Hepatocyte (in vitro differentiated cells): ENCODE measurements at regions not wholly inside any gene's neighbourhood (a gene's known extent, or its start where the extent isn't known, plus 50 kb on each side); places are given as distances from the start of the nearest gene placed in this dataset.

Source experiments
- DNase-seq: peaks from one replicate; pipeline ENCODE4 v3.0.0-alpha.2; 2016; ENCODE audit warnings: low spot score
- H2AFZ ChIP-seq: fragments of 200-600 bp; sonication (generic); 2 replicates; pipeline ENCODE4 v1.6.0; 2016; ENCODE audit warnings: antibody characterized with exemption, mild to moderate bottlenecking
- H3K27ac ChIP-seq: fragments of 200-600 bp; sonication (generic); 2 replicates; pipeline ENCODE4 v1.5.1; 2016; ENCODE audit warnings: mild to moderate bottlenecking
- H3K27me3 ChIP-seq: fragments of 200-600 bp; sonication (generic); 2 replicates; pipeline ENCODE4 v1.6.1; 2016
- H3K36me3 ChIP-seq: fragments of 200-600 bp; sonication (generic); replicated peaks from 2 replicates; pipeline ENCODE4 v1.5.1; 2016; ENCODE audit warnings: low read depth; ENCODE audit not compliant: insufficient read depth
- H3K4me1 ChIP-seq: fragments of 200-600 bp; sonication (generic); 2 replicates; pipeline ENCODE4 v1.5.1; 2016; ENCODE audit warnings: mild to moderate bottlenecking, moderate library complexity; ENCODE audit not compliant: insufficient read depth
- H3K4me2 ChIP-seq: fragments of 200-600 bp; sonication (generic); 2 replicates; pipeline ENCODE4 v1.6.0; 2016
- H3K4me3 ChIP-seq: fragments of 200-600 bp; sonication (generic); 2 replicates; pipeline ENCODE4 v1.5.1; 2016; ENCODE audit warnings: mild to moderate bottlenecking
- H3K79me2 ChIP-seq: fragments of 200-600 bp; sonication (generic); 2 replicates; pipeline ENCODE4 v1.6.0; 2017; ENCODE audit warnings: mild to moderate bottlenecking
- H3K9me2 ChIP-seq: fragments of 200-600 bp; sonication (generic); replicated peaks from 2 replicates; pipeline ENCODE4 v1.6.0; 2017; ENCODE audit warnings: mild to moderate bottlenecking; ENCODE audit not compliant: insufficient read depth
- H3K9me3 ChIP-seq: fragments of 200-600 bp; sonication (generic); 2 replicates; pipeline ENCODE4 v1.5.1; 2016; ENCODE audit warnings: low read depth, mild to moderate bottlenecking
- H4K20me1 ChIP-seq: fragments of 200-600 bp; sonication (generic); 2 replicates; pipeline ENCODE4 v1.6.0; 2016; ENCODE audit warnings: mild to moderate bottlenecking; ENCODE audit not compliant: insufficient read depth, poor library complexity, severe bottlenecking
- EZH2 ChIP-seq: fragments of 200-600 bp; sonication (generic); IDR thresholded peaks from 2 replicates; pipeline ENCODE4 v1.6.1; 2016; ENCODE audit warnings: antibody characterized with exemption, mild to moderate bottlenecking, borderline replicate concordance
- EZH2phosphoT487 ChIP-seq: fragments of 200-600 bp; sonication (generic); IDR thresholded peaks from one replicate; pipeline ENCODE4 v1.6.1; 2018; ENCODE audit warnings: antibody characterized with exemption, mild to moderate bottlenecking, low read depth, moderate library complexity; ENCODE audit not compliant: unreplicated experiment, severe bottlenecking
- WGBS: methylation state at CpG from one replicate; pipeline ENCODE4 v1.1.6; 2016; ENCODE audit warnings: low lambda C conversion rate; ENCODE audit errors: missing lambda C conversion rate; 5-methylcytosine and 5-hydroxymethylcytosine counted together
- TF ChIP-seq, protein P1 (sequence below): fragments of 200-600 bp; sonication (generic); IDR thresholded peaks from 2 replicates; pipeline ENCODE4 v1.5.1; 2016; ENCODE audit warnings: antibody characterized with exemption, mild to moderate bottlenecking; ENCODE audit not compliant: poor library complexity

DNA sequence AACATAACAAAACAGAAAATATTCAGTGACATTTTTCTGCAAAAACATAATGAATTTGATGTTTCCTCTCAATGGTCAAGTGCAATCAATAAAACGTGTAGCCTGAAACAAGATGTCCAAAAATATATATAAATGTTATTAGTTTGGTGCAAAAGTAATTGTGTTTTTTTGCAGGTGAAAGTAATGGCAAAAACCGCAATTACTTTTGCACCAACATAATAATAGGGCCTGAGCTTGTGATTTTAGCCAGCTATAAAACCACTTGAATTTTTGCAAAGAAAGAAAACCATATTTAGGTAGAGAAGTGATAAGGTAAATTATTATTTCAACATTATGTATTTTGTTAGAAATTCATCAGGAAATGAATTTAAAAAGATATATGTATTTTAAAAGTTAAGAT, 475.3 kb upstream of the AMOT start:
- no peaks in the 10 kb centered on the region for H3K79me2 ChIP-seq
- no peak overlapping the region for H2AFZ ChIP-seq
- H3K9me3 ChIP-seq: no peaks in the 10 kb centered on the region
- no peaks in the 10 kb centered on the region for H4K20me1 ChIP-seq
- no peaks in the 10 kb centered on the region for H3K27me3 ChIP-seq
- H3K4me1 ChIP-seq: no peaks in the 10 kb centered on the region
- no peak overlapping the region for H3K4me2 ChIP-seq
- no peak overlapping the region for H3K4me3 ChIP-seq
- H3K27ac ChIP-seq: no peak overlapping the region
- H3K36me3 ChIP-seq: no peaks in the 10 kb centered on the region
- no peaks in the 10 kb centered on the region for H3K9me2 ChIP-seq
- WGBS: 86% methylated on average over 2 of the region's 2 CpGs
- no peak for DNase-seq
- TF ChIP-seq, protein P1, sequence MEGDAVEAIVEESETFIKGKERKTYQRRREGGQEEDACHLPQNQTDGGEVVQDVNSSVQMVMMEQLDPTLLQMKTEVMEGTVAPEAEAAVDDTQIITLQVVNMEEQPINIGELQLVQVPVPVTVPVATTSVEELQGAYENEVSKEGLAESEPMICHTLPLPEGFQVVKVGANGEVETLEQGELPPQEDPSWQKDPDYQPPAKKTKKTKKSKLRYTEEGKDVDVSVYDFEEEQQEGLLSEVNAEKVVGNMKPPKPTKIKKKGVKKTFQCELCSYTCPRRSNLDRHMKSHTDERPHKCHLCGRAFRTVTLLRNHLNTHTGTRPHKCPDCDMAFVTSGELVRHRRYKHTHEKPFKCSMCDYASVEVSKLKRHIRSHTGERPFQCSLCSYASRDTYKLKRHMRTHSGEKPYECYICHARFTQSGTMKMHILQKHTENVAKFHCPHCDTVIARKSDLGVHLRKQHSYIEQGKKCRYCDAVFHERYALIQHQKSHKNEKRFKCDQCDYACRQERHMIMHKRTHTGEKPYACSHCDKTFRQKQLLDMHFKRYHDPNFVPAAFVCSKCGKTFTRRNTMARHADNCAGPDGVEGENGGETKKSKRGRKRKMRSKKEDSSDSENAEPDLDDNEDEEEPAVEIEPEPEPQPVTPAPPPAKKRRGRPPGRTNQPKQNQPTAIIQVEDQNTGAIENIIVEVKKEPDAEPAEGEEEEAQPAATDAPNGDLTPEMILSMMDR: no peak
- TF ChIP-seq EZH2 (no peak), EZH2phosphoT487 (no peak)

- no peaks in the 10 kb centered on the region for H3K79me2 ChIP-seq
- no peak overlapping the region for H3K4me2 ChIP-seq
- no peaks in the 10 kb centered on the region for H3K9me2 ChIP-seq
- H3K4me1 ChIP-seq: no peaks in the 10 kb centered on the region
- TF ChIP-seq, protein P1: no peak
- TF ChIP-seq EZH2phosphoT487 (no peak), EZH2 (no peak)
- 83% methylated on average over 1 of the region's 1 CpG for WGBS
- H3K27ac ChIP-seq: no peak overlapping the region
- no peaks in the 10 kb centered on the region for H3K9me3 ChIP-seq
- H2AFZ ChIP-seq: no peak overlapping the region
- DNase-seq: no peak
- no peak overlapping the region for H3K4me3 ChIP-seq
- H4K20me1 ChIP-seq: no peaks in the 10 kb centered on the region
- no peaks in the 10 kb centered on the region for H3K27me3 ChIP-seq
- no peaks in the 10 kb centered on the region for H3K36me3 ChIP-seq
Measured at GRCh38 chrX:113305496-113305895, 464.9 kb upstream of the AMOT start.

- no peaks in the 10 kb centered on the region for H3K36me3 ChIP-seq
- H4K20me1 ChIP-seq: no peaks in the 10 kb centered on the region
- no peak overlapping the region for H3K27ac ChIP-seq
- no peaks in the 10 kb centered on the region for H3K9me2 ChIP-seq
- H3K27me3 ChIP-seq: no peaks in the 10 kb centered on the region
- H3K4me3 ChIP-seq: no peak overlapping the region
- H3K79me2 ChIP-seq: no peaks in the 10 kb centered on the region
- no peaks in the 10 kb centered on the region for H3K4me1 ChIP-seq
- WGBS: 76% methylated on average over 3 of the region's 3 CpGs
- H3K9me3 ChIP-seq: no peaks in the 10 kb centered on the region
- no peak overlapping the region for H3K4me2 ChIP-seq
- TF ChIP-seq, protein P1: no peak
- TF ChIP-seq EZH2: no peak
- TF ChIP-seq EZH2phosphoT487: no peak
- H2AFZ ChIP-seq: no peak overlapping the region
- no peak for DNase-seq
Measured at GRCh38 chrX:113300580-113300979, 459.9 kb upstream of the AMOT start.

DNA sequence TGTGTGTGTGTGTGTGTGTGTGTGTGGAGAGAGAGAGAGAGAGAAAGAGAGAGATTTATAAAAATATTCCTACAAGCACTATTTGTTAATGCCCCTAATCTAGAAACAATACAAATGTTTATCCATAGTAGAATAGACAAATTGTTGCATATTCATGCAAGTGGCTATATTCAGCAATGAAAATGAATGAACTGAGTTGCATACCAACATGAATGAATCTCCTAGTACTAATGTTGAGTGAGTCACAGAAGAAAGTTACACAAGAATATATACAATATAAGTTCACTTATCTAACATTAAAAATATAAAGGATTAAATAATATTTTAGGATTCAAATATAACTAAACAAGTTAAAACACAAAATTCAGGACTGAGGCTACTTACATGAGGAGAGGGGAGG, 456.8 kb upstream of the AMOT start:
- Histone ChIP-seq H2AFZ (no peak overlapping the region), H3K36me3 (no peaks in the 10 kb centered on the region), H3K4me2 (no peak overlapping the region), H3K27me3 (no peaks in the 10 kb centered on the region), H3K27ac (no peak overlapping the region), H3K4me1 (no peaks in the 10 kb centered on the region), H3K9me2 (no peaks in the 10 kb centered on the region), H3K9me3 (no peaks in the 10 kb centered on the region), H3K79me2 (no peaks in the 10 kb centered on the region), H3K4me3 (no peak overlapping the region), H4K20me1 (no peaks in the 10 kb centered on the region)
- TF ChIP-seq EZH2 (no peak), EZH2phosphoT487 (no peak)
- TF ChIP-seq, protein P1: no peak
- DNase-seq: no peak
